Natural killer cell (primary cell): ENCODE measurements at regions not wholly inside any gene's neighbourhood (a gene's known extent, or its start where the extent isn't known, plus 50 kb on each side); places are given as distances from the start of the nearest gene placed in this dataset.

Experiments used
- ATAC-seq, 3 donors: fragments of 150-1000 bp in 2 of 3; fragments of 200-7000 bp in 1 of 3; cut with Tn5 transposase; 1 replicate in 1 of 3; 2 replicates in 2 of 3; pipeline ENCODE4 v1.10.0; 2021; ENCODE audit warnings: mild to moderate bottlenecking in 2 of 3, moderate library complexity in 2 of 3
- DNase-seq, 2 donors: peaks; one replicate each; pipeline versions ENCODE4 v3.0.0 to v3.0.0-alpha.2; 2013 to 2021; ENCODE audit warnings: mixed read lengths in 1 of 2
- H3K27ac ChIP-seq: one replicate; pipeline ENCODE4 v1.5.1; 2013; ENCODE audit warnings: mild to moderate bottlenecking, low read length
- H3K27me3 ChIP-seq: one replicate; pipeline ENCODE4 v1.6.1; 2013; ENCODE audit warnings: low read length; ENCODE audit not compliant: control insufficient read depth, insufficient read depth
- H3K36me3 ChIP-seq: one replicate; pipeline ENCODE4 v1.6.1; 2013; ENCODE audit warnings: low read length; ENCODE audit not compliant: control insufficient read depth, insufficient read depth
- H3K4me1 ChIP-seq: one replicate; pipeline ENCODE4 v1.6.1; 2013; ENCODE audit warnings: low read length; ENCODE audit not compliant: control insufficient read depth, insufficient read depth
- H3K4me3 ChIP-seq: one replicate; pipeline ENCODE4 v1.5.1; 2013; ENCODE audit warnings: low read length
- H3K9me3 ChIP-seq: one replicate; pipeline ENCODE4 v1.6.1; 2013; ENCODE audit warnings: low read length; ENCODE audit not compliant: control insufficient read depth, insufficient read depth
- H3K27ac Mint-ChIP-seq, 2 donors: one replicate each; pipeline ENCODE4 v1.8.0; 2022; ENCODE audit warnings: mild to moderate bottlenecking in 2 of 2, mixed read lengths in 2 of 2, moderate library complexity in 1 of 2
- H3K27me3 Mint-ChIP-seq, 2 donors: one replicate each; pipeline ENCODE4 v1.8.0; 2022; ENCODE audit warnings: low read depth in 2 of 2, mixed read lengths in 2 of 2
- H3K36me3 Mint-ChIP-seq: one replicate; pipeline ENCODE4 v1.8.0; 2022; ENCODE audit warnings: mixed read lengths
- H3K4me1 Mint-ChIP-seq, 2 donors: one replicate each; pipeline ENCODE4 v1.8.0; 2022; ENCODE audit warnings: mixed read lengths in 2 of 2
- H3K4me3 Mint-ChIP-seq: one replicate; pipeline ENCODE4 v1.8.0; 2022; ENCODE audit warnings: mild to moderate bottlenecking, moderate library complexity, mixed read lengths
- H3K9me3 Mint-ChIP-seq, 2 donors: one replicate each; pipeline ENCODE4 v1.8.0; 2022; ENCODE audit warnings: mixed read lengths in 2 of 2
- CTCF ChIP-seq: fragments of 200-600 bp; IDR thresholded peaks from one replicate; pipeline ENCODE4 v1.8.0; 2022; ENCODE audit warnings: antibody characterized with exemption
- WGBS: methylation state at CpG from one replicate; pipeline ENCODE4 v1.1.7; 2013; ENCODE audit warnings: missing lambda C conversion rate; ENCODE audit not compliant: insufficient coverage; 5-methylcytosine and 5-hydroxymethylcytosine counted together
- intact Hi-C: fragments of 100-400 bp; cut with micrococcal nuclease; formaldehyde crosslinking; loops from one replicate; pipeline ENCODE4 v1.14.2; 2022

GRCh38 chr2:153717060-153717459, 154.7 kb upstream of the GALNT13 start:
- ATAC-seq (no peak), DNase-seq (no peak)
- 84% methylated on average over 2 of the region's 2 CpGs for WGBS
- Mint-ChIP-seq H3K36me3 (no peaks in the 10 kb centered on the region), H3K27me3 (no peaks in the 10 kb centered on the region), H3K4me3 (no peak overlapping the region), H3K4me1 (no peaks in the 10 kb centered on the region), H3K27ac (no peak overlapping the region), H3K9me3 (peaks cover 4 to 7% of the 10 kb centered on the region in 2 donors)
- H3K4me1 ChIP-seq = no peaks in the 10 kb centered on the region
- intact Hi-C loops = no loop called here
- H3K9me3 ChIP-seq = peaks cover 4% of the 10 kb centered on the region
- H3K27me3 ChIP-seq = no peaks in the 10 kb centered on the region
- H3K36me3 ChIP-seq = no peaks in the 10 kb centered on the region
- no peak for TF ChIP-seq CTCF
- no peak overlapping the region for H3K4me3 ChIP-seq
- no peak overlapping the region for H3K27ac ChIP-seq

- DNase-seq (no peak), ATAC-seq (no peak)
- H3K27ac ChIP-seq = no peak overlapping the region
- H3K9me3 ChIP-seq = no peaks in the 10 kb centered on the region
- no peak overlapping the region for H3K27ac Mint-ChIP-seq
- H3K27me3 ChIP-seq = no peaks in the 10 kb centered on the region
- H3K36me3 ChIP-seq = no peaks in the 10 kb centered on the region
- H3K9me3 Mint-ChIP-seq = peaks cover 30 to 53% of the 10 kb centered on the region in 2 donors
- TF ChIP-seq CTCF = no peak
- H3K4me3 Mint-ChIP-seq = no peak overlapping the region
- H3K36me3 Mint-ChIP-seq = peaks cover 8% of the 10 kb centered on the region
- no peaks in the 10 kb centered on the region for H3K4me1 ChIP-seq
- no peaks in the 10 kb centered on the region for H3K27me3 Mint-ChIP-seq
- intact Hi-C loops = no loop called here
- H3K4me1 Mint-ChIP-seq = no peaks in the 10 kb centered on the region
- H3K4me3 ChIP-seq = no peak overlapping the region
Measured at GRCh38 chr2:153739394-153739793, 132.3 kb upstream of the GALNT13 start.

GRCh38 chr2:153761936-153762335, 109.8 kb upstream of the GALNT13 start:
- H3K9me3 Mint-ChIP-seq = peaks cover 26 to 50% of the 10 kb centered on the region in 2 donors
- no peak for TF ChIP-seq CTCF

GRCh38 chr2:153766415-153766814, 105.3 kb upstream of the GALNT13 start:
- TF ChIP-seq CTCF = no peak
- Mint-ChIP-seq H3K4me3 (no peak overlapping the region), H3K27me3 (no peaks in the 10 kb centered on the region), H3K9me3 (peaks cover 29 to 46% of the 10 kb centered on the region in 2 donors), H3K4me1 (no peaks in the 10 kb centered on the region), H3K36me3 (peaks cover 32% of the 10 kb centered on the region), H3K27ac (no peak overlapping the region)
- ATAC-seq = no peak
- DNase-seq = no peak
- Histone ChIP-seq H3K36me3 (no peaks in the 10 kb centered on the region), H3K4me3 (no peak overlapping the region), H3K27ac (no peak overlapping the region), H3K9me3 (peaks cover 27% of the 10 kb centered on the region), H3K27me3 (no peaks in the 10 kb centered on the region), H3K4me1 (no peaks in the 10 kb centered on the region)
- intact Hi-C loops = no loop called here

More at GRCh38 chr2:153761936-153762335, 109.8 kb upstream of the GALNT13 start:
- Histone ChIP-seq H3K27ac (no peak overlapping the region), H3K4me3 (no peak overlapping the region), H3K4me1 (no peaks in the 10 kb centered on the region), H3K9me3 (peaks cover 13% of the 10 kb centered on the region), H3K27me3 (no peaks in the 10 kb centered on the region), H3K36me3 (no peaks in the 10 kb centered on the region)
- Mint-ChIP-seq H3K27me3 (no peaks in the 10 kb centered on the region), H3K4me1 (no peaks in the 10 kb centered on the region), H3K36me3 (peaks cover 19% of the 10 kb centered on the region), H3K4me3 (no peak overlapping the region), H3K27ac (no peak overlapping the region)
- intact Hi-C loops = no loop called here
- ATAC-seq (no peak), DNase-seq (no peak)
- WGBS = 67% methylated on average over 1 of the region's 1 CpG
